Suprapubic skin (tissue), 4 donors: ENCODE measurements at regions not wholly inside any gene's neighbourhood (a gene's known extent, or its start where the extent isn't known, plus 50 kb on each side); places are given as distances from the start of the nearest gene placed in this dataset.

ENCODE experiments used
- EP300 ChIP-seq: sonication (generic); formaldehyde crosslinking; IDR thresholded peaks from one replicate; pipeline ENCODE4 v1.6.1; 2017; ENCODE audit warnings: antibody characterized with exemption
- POLR2A ChIP-seq, 2 donors: fragments of 450-650 bp; IDR thresholded peaks; one replicate each; pipeline ENCODE4 v1.6.1; 2017; ENCODE audit warnings: antibody characterized with exemption in 2 of 2, mild to moderate bottlenecking in 2 of 2, moderate library complexity in 2 of 2
- POLR2AphosphoS5 ChIP-seq, 3 donors: sonication (generic); formaldehyde crosslinking; IDR thresholded peaks; one replicate each; pipeline ENCODE4 v1.6.1; 2017; ENCODE audit warnings: antibody characterized with exemption in 3 of 3
- TF ChIP-seq, protein P1 (sequence below), 2 donors: fragments of 200-600 bp in 1 of 2; fragments of 450-650 bp in 1 of 2; sonication (generic) in 1 of 2; IDR thresholded peaks; one replicate each; pipeline ENCODE4 v1.5.1; 2016 to 2019; ENCODE audit warnings: antibody characterized with exemption in 2 of 2, mild to moderate bottlenecking in 1 of 2, moderate library complexity in 1 of 2

- TF ChIP-seq, protein P1, sequence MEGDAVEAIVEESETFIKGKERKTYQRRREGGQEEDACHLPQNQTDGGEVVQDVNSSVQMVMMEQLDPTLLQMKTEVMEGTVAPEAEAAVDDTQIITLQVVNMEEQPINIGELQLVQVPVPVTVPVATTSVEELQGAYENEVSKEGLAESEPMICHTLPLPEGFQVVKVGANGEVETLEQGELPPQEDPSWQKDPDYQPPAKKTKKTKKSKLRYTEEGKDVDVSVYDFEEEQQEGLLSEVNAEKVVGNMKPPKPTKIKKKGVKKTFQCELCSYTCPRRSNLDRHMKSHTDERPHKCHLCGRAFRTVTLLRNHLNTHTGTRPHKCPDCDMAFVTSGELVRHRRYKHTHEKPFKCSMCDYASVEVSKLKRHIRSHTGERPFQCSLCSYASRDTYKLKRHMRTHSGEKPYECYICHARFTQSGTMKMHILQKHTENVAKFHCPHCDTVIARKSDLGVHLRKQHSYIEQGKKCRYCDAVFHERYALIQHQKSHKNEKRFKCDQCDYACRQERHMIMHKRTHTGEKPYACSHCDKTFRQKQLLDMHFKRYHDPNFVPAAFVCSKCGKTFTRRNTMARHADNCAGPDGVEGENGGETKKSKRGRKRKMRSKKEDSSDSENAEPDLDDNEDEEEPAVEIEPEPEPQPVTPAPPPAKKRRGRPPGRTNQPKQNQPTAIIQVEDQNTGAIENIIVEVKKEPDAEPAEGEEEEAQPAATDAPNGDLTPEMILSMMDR (IDR thresholded peaks at IDR 0.05): no peak
- no peak for TF ChIP-seq EP300
- no peak for TF ChIP-seq POLR2AphosphoS5 (IDR thresholded peaks at IDR 0.05)
- no peak for TF ChIP-seq POLR2A (IDR thresholded peaks at IDR 0.05)
These were observed 813.6 kb upstream of the EEF2KMT start for GRCh38 chr16:5911241-5911640.
